ENCODE measurements at regions not wholly inside any gene's neighbourhood (a gene's known extent, or its start where the extent isn't known, plus 50 kb on each side); places are given as distances from the start of the nearest gene placed in this dataset.

DNA sequence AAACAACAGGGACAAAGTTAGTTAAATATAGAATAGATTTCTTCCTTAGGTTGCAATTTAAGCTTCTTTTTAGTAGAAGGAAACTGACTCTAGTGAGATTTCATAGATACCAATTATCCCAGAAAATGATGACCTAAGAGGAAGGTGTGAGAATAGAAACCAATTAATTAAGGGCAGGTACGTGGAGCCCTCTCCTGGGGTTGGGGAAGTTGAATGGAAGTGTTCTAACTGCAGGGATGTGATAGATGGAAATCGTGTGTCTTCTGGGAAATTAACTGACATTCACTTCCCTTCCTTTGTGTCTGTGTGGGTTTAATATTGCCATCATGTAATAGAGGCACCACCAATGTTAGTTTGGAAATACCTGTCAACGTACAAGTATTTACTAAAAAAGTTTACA lies 204.1 kb upstream of the ANK2 start:
- TF ChIP-seq ZNF384 (IDR thresholded peaks at IDR 0.05) (no peak), HDGF (IDR thresholded peaks at IDR 0.05; ENCODE audit: borderline replicate concordance) (no peak)

All from HEK293T (cell line).